Activated CD8-positive, alpha-beta memory T cell treated with anti-CD3 and anti-CD28 coated beads, Interleukin-2, amount 50 U/mL, for 1 hour (primary cell): ENCODE measurements at regions not wholly inside any gene's neighbourhood (a gene's known extent, or its start where the extent isn't known, plus 50 kb on each side); places are given as distances from the start of the nearest gene placed in this dataset.

Source experiments
- DNase-seq: peaks from one replicate; pipeline ENCODE4 v3.0.0-alpha.2; 2020; ENCODE audit errors: extremely low read depth

DNA sequence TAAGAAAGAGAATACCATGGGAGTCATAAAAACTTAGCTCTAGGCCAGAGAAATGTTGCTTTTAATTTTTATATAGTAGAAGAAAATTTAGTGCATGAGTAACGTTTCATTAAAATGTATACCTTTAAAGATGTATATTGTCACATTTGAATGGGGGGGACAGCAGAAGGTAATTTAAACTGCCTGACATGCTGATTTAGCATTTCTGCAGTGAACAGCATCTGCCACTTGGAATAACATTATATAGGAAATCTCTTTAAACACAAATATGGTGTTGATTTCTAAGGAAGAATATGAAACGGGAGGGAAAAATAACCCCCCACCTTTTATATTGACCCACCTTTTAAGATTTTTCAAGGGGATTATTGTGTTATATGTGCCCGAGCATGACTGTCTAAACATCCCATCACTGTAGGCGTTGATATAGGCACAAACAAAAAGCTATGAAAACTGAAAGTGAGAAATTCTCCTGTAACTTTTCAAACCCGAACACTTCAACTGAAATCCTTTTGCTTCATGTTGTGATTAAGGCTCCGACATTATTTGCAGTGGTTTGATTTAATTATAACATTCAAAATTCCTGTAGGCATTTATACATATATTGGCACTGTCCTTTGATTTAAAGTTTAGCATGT is 244.7 kb upstream of the CELF2 start:
- DNase-seq = no peak

DNA sequence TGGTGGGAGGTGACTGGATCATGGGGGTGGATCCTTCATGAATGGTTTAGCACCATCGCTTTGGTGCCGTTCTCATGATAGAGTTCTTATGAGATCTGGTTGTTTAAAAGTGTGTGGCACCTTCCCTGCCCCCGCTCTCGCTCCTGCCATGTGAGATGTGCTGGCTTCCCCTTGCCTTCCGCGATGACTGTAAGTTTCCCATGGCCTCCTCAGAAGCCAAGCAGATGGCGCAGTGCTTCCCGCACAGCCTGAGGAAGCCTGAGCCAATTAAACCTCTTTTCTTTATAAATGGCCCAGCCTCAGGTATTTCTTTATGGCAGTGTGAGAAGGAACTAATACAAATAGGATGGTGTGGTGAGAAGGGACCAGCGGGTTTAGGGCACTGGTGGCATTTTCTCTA is 243.3 kb upstream of the CELF2 start:
- DNase-seq = no peak

DNA sequence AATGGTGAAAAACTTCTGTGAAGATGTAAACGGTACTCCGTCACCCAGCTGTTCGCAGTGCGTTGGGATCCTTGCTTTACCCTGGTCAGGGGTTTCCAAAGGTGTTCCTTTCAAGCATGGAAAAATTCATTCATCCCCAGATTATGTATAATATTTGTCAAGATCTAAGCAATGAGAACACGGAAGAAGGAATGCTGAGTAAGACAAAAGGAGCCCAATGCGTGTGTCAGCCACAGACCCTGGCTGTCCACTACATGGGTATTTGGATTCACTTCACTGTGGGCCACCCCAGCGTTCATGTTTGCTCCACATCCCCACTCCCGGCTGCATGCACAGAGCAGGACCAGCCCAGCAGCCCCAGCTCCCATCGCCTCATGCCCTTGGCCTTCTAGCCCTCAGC is 241.3 kb upstream of the CELF2 start:
- no peak for DNase-seq

DNA sequence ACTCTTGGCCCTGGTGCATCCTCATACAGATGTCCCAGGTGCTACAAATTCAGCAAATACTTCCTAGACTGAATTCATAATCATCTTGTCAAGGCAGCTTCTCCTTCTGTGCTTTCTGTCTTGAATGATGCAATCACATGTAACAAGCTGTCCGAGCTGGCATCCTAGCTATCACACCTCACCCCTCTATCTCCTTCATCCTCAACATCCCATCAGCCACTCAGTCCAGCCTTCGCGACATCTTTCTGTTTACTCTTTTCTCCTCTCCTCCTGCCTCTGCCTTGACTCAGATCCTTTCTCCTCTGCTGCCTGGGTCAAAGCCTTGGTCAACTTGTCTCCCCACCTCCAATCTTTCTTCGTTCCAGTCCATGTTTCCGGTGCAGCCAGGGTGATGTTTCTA is 240.4 kb upstream of the CELF2 start:
- no peak for DNase-seq

DNA sequence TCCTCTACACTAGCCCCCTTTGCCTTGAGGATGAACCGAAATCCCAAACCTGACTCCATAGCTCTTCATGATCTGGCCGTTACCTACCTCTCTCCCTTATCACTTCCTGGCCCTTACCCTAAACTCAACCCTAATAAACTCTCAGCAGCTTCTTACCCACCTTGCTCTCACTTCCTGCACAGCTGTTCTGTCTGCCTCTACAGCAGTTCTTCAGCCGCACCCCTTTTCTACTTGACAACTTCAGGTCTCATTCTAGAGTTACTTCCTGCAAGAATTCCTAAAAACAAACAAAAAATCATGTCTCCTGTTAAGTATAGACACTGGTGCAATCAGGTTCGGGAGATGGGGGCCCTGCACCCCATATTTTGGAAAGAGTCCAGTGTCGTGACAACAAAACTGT is 239.9 kb upstream of the CELF2 start:
- DNase-seq = no peak

DNA sequence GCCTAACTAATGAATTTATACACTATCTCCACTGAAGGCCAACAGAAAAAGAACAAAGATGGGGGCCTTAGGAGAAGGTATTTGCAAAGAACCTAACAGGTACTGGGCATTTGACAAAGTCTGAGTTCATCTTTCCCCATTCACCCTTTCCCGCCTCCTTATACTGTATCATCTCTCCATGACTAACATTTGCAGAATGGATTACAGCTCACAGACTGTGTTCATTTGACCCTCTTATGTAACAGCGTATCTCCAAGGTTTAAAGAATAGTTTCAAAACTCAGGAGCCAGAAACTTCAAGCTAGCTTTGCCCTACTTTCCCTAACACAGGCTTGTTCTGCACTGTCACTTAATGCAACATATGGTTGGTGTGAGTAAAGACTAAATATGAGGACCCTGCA is 238.7 kb upstream of the CELF2 start:
- DNase-seq = no peak

DNA sequence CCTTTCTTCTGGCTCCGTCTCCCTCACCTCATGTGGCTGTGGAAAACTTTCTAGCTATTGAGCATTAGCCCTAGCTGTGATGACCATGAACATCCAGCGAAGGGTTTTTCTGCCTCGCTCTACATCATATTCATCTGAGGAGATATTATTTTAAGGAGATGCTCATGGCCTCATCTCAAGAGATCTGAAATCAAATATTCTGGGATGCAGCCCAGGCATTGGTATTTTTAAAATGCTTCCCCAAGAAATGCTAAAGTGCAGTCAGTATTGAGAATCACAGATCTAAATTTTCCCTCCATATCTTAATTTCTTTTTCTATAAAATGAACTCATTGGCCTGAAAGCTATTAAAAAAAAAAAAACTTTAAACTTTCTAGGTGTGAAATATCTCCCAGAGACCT is 238.2 kb upstream of the CELF2 start:
- no peak for DNase-seq

DNA sequence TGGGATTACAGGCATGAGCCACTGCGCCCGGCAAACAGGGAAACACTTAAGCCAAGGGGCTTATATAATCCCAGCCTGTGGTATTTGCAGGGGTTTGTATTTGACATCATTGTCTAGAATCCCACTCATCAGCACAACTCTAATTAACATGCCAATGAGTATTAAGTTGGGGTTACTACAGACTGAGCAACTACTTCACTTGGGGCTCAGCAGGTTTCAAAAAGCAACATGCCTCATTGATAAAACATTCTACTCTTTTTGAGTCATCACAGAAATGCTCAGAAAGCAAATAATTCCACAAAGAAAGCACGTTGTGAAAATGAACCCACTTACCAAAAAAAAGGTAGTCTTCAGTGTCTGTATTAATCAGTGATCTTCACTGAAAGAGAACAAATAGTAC is 236.9 kb upstream of the CELF2 start:
- DNase-seq = no peak

DNA sequence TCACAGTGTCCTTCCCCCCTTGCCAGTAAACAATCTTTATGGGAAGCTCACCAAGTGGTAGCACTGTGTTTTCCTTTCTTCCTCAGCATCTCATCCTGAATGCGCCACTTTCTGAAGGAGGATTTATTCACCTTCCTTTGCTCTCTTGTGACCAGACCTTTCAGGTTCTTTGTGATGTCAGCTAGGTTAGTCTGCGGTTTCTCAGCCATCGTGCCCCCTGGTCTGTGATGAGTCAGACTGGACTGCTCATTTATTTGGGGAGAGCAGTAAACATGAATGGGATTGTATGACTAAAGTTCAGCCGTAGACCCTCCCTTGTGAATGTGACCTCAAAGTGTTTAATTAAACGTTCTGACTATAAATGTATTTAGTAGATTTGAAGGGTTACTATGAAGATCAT is 235.1 kb upstream of the CELF2 start:
- DNase-seq = no peak

DNA sequence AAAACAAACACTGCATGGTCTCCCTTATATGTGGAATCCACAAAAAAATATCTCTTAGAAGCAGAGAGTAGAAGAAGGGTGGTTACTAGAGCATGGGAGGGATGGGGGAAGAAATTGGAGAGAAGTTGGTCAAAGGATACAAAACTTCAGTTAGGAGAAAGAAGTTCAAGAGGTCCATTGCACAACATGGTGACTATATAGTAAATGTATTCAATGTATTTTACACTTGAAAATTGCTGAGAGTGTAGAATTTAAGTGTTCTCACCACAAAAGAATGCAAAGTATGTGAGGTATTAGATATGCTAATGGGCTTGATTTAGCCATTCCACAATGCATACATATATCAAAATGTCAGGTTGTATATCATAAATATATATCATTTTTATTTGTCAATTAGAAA is 232.0 kb upstream of the CELF2 start:
- no peak for DNase-seq

DNA sequence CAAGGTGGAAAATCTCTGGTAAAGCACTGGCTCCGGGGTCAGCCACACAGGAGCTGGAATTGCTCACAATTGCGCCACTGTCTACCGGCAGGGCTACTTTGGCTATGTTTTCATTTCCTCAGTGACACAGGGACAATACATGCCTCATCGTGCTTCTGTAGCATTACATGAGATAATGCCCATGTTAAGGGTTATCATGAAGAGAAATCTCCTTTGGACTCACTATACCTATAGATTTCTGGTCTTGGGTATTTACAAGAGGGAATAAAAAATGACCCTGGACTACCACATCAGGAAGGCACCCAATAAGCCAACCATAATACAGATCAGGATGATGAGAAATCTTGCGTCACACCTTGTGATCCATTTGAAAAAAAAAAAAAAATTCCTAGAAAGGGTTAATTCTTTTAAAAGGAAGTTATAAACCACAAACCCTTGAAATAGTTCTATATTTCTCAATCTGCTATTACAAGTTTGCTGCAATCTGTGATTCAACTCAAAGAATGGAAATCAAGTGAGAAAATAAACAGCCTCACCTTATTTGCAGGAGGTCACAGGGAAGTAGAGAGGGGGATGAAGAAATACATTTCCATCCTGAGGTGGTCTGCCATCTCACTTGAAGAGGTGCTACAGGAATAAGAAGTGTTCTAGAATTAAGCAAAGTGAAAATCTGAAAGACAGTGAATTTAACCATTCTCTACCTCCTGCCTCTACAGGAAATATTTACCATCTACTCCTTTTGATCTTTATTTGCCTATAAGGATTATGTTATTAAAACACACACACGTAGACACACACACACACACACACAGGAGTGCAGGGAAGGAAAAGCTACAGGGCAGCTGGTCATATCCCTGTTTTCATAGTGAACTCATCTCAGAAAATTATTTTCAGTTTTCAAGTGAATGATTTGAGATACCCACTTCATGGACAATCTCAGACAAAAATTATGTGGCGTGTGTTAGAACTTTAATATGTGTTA is 231.3 kb upstream of the CELF2 start:
- DNase-seq = no peak

DNA sequence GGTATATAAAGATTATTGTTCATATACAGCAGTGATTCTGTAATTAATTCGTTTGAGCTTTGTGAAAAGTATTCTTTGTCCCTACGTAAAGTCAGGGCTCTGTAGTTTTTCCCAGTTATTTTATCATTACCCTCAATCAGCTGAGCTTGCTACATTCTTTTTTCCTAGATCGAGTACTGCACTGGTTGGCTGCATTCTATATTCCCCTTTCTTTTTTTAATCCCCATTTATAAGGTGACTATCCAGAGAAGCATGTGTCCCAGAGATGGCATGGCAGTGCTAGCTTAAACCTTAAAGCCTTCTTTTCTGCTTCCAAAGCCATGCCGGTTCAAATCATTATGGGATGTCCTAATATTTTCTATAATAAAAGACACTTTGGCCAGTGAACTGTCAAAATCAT is 230.1 kb upstream of the CELF2 start:
- DNase-seq = no peak

DNA sequence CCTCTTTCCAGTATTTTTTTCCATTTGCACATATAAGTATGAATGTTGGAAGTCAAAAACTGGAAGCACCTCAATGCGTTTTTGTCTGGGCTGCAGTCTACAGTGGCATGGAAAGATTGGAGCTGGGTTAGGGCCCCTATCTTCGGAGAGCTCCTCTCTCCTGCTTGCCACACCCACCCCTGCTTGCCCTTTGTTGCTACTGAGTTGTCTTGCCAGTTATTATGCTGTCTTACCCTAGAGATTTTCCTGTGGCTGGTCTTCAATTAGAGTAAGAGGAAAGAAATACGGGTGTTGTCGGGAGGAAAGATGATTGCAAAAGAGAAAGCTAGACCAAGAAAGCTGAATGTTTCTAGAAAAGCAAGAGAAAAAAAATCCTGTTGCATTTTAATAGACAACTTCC is 228.9 kb upstream of the CELF2 start:
- no peak for DNase-seq

DNA sequence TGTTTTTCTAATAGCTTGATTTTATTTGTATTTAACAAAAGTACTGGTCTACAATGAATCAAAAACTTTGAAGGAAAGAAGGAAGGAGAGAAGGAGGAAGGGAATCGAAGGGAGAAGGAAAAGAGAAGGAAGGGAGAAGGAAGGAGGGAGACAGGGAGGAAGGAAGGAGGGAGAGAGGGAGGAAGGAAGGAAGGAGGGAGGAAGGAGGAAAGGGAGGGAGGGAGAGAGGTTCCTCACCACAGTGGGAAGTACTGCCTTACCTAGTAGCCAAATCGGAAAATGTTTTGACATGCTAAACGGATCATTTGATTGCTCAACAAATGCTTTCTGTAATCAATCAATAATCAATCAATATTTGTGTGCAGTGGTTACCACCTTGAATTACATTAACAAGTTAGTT is 225.8 kb upstream of the CELF2 start:
- no peak for DNase-seq

DNA sequence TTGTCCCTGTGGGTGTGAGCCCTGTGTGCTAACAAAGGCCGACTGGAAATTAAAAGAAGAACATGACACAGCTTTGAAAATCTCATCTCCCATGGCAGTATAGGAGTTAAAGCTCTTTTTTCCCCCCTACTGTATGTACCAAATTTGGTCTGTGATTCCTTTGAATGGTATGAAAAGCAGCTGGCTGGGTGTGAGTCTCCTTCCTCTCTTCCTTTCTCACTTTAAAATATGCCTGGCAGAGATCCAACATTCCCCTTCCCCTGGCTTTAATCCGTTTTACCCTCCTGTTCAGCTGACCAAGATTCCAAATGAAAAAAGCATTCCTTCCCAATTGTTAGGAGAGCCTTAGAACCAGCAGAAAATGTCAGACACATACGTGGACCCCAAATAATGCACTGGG is 225.0 kb upstream of the CELF2 start:
- no peak for DNase-seq

DNA sequence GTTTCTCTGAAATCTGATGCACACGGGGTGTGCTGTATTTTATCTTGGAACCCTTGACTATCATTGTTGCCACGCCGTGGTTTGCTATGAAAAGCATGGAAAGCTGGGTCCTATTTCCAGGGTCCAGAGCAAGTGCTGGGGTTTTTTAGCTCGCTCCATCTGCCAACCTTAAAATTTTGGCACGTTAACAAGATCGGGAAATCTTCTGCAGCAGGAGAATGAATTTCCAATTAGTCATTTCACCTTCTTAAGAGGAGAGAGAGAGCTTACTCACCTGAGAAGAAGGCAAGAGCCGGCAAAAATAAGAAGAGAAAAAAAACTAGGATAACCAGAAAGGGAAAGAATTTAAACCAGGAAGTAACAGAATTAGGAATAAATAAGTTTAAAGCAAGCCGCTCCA is 223.6 kb upstream of the CELF2 start:
- no peak for DNase-seq

DNA sequence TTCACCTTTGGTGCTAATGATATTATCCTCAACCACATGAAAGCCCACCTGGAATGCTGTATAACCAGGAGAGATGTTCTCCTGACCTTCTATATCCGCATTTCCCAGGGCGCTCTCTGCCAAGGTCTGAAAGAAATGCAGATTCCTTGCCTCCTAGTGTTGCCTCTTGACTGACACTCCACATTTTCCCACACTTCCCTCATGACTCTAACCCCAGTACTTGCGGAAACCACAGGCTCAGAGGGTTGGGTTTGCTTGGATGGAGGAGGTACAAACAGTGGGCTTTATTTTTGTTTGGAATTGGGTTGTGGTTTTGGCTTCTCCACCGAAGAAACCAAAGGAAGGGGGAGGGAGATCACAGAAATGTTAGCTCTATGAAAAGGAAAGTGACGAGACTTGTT is 222.9 kb upstream of the CELF2 start:
- no peak for DNase-seq

DNA sequence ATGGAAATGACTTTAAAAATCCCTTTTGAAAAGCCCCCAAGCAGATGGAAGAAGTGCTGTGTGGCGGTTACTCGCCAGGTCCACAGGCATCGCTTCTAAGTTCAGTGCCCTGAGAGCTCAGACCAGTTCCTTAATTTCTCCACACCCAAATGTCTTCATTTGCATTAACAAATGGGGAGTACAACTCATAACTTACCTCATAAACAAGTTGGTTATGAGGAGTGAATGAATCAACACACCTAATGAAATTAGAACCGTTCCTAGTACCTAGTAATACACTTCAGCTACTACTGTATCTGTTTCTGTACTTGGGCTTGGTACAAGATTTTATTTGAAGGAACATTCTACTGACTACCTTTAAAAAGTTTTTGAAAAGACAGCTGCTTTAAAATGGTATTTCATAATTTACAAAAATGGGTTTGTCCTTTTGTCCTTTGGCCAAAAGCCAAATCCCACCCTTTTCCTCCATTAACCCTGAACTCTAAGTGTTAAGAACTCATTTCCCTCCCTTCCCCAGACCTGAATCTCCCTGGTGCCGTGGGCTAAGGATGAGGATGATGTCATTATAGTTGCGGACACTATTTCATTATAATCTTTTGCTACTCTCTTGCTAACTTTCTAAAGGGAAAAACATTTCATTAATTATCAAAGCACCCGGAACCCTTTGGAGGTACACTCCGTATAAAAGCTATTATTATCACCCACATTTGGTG is 221.5 kb upstream of the CELF2 start:
- no peak for DNase-seq

DNA sequence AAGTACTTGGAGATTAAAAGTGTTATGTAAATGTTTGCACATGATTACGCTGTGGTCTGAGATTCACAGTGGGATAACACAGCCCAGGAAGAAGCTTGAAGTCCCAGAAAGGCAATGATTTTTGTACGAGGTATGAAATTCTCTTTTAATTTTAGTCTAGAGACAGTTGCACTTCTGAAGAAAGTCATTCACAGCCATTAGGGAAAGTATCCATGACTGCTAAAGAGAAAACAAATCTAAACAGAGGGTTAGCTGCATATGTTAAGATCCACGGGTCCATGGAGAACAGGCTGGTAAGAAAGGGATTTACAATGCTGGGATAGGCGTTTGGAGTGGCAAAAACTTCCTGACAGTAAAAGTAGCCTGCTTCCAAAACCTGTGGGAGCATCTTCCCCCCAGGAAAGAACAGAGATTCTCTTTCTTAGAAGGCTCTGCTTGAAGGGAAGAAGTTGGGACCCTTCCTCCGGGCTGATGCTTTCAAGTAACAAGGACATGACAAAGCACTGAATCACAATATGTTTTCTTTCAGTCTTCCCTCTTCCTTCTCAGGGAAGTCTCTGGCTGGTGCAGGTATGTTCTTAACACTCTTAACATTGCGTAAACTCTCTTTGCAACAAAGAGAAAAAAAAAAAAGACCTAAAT is 220.8 kb upstream of the CELF2 start:
- no peak for DNase-seq

DNA sequence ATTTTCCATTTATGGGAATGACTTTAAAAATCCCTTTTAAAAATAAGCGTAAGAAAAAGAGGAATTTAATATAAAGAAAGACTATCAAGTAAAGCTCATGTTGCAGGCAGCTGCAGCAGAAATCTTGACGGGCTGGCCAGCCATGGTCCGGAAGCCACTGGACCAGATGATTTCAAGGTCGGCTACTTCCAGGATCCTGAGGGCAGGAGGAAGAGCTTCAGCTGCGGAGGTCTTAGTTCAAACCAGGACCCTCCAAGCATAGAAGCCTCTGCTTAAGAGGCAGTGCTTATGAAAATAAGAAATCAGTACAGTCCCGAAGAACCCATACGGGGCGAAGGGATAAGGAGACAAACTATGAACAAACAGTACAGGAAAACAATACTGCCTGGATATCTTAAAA is 220.2 kb upstream of the CELF2 start:
- DNase-seq = no peak

DNA sequence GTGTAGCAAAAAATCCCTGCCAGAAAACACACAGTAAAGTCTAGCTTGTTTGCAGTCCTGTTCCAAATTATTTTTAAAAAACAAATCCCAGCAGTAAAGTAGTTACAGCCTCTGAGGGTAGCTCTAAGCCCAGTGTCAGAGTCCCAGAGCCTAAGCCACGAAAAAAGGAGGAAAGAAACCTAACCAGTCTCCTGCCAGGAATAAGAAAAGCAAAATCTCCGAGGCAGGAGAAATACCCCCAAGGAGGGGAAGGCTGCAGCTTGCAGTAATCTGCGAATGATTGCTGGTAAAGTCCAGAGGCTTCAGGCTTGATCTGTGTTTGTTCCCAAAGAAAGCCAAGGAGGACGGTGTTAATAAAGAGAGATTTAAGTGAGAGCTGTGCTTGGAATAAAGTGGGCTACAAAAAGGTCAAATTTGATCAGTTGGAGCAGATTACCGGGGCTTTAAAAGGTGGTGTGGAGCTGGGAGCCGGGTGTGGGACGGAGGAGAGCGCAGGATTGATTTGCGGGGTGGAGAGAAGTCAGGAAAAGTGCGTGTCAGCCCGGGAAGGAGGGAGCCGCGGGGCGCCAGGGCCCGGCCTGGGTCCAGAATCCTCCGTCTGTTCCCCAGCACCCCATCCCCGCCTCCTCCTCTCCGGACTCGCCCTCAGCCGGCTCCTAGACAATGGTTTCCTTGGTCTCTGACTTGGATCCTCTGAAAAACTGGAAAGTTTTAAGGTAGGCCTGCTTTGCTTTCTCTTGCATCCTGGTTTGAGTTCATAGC is 219.4 kb upstream of the CELF2 start:
- DNase-seq = no peak

DNA sequence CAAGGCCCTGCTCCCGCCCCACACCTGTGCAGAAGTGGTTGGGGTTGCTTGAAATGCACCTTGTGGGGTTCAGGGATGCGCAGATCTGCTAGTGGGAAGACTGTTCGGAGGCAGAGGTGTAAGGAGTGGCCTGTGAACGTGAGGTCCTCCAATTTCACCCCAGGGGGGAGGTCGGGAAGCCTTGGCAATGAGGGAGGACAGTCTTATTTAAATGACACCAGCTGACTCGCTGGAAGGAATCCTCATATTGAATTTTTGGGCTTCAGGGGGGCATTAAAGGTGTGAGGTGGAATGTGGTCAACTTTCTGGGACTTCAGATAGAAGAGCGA is 218.8 kb upstream of the CELF2 start:
- DNase-seq = no peak
